ENCODE measurements at regions not wholly inside any gene's neighbourhood (a gene's known extent, or its start where the extent isn't known, plus 50 kb on each side); places are given as distances from the start of the nearest gene placed in this dataset.

DNA sequence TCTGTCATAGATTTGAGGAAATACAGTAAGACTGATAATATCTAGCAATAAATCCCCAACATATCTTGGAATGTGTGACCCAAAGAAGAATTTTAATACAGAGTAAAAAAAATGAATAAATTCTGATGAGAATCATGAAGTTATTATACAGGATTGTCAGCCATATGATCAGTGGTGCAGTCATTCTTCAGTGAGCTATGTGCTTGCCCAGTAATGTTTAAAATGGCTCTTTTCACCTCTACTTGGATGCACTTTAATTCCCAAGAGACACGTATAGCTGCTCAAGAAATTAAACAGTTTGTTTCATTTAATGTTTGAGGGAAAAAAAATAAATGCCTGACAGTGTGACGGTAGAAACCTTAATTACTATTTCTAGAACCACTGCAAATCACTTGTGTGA is 215.3 kb upstream of the FAM174A start:
- Mint-ChIP-seq H3K27me3 (ENCODE audit: low read depth) (no peaks in the 10 kb centered on the region; the same call in 1 of the 2 replicates), H3K36me3 (ENCODE audit: insufficient read depth in 1 of 3, low read depth in 3 of 3) (no peaks in the 10 kb centered on the region), H3K4me1 (no peaks in the 10 kb centered on the region), H3K4me3 (no peak overlapping the region), H3K9me3 (peaks cover 0 to 8% of the 10 kb centered on the region in 2 experiments; a peak in 4 of 5 replicates), H3K27ac (no peak overlapping the region)
- Histone ChIP-seq H2BK20ac (ENCODE audit: low read depth, low read length, poor library complexity, severe bottlenecking) (no peak overlapping the region), H3K27me3 (ENCODE audit: insufficient read depth, low read length) (no peaks in the 10 kb centered on the region), H4K5ac (ENCODE audit: insufficient read length, low read depth, low read length) (no peak overlapping the region), H3K23me2 (ENCODE audit: insufficient read length, low read depth, low read length, poor library complexity, severe bottlenecking) (no peaks in the 10 kb centered on the region), H2BK120ac (ENCODE audit: low read depth, low read length, poor library complexity, severe bottlenecking) (no peak overlapping the region), H4K20me1 (ENCODE audit: control insufficient read depth, insufficient read depth, insufficient read length) (no peaks in the 10 kb centered on the region), H2AK5ac (ENCODE audit: insufficient read length, low read length) (no peak overlapping the region), H2BK12ac (ENCODE audit: insufficient read length, low read depth, low read length) (no peak overlapping the region), H3K18ac (ENCODE audit: insufficient read length, low read depth, low read length) (no peak overlapping the region), H3K79me1 (ENCODE audit: insufficient read depth, low read depth, low read length, poor library complexity, severe bottlenecking) (no peaks in the 10 kb centered on the region), H3K9me3 (ENCODE audit: control insufficient read depth, low read depth, low read length) (no peaks in the 10 kb centered on the region), H2AFZ (ENCODE audit: low read length) (no peak overlapping the region), H3T11ph (ENCODE audit: low read length) (no peak overlapping the region), H3K56ac (ENCODE audit: insufficient read length, low read depth, low read length) (no peak overlapping the region), H3K4ac (ENCODE audit: low read depth, low read length) (no peak overlapping the region), H2BK5ac (ENCODE audit: insufficient read length, low read length) (no peak overlapping the region), H3K4me1 (ENCODE audit: insufficient read depth, low read length) (no peaks in the 10 kb centered on the region), H3K79me2 (ENCODE audit: insufficient read depth, low read length) (no peaks in the 10 kb centered on the region), H3K9ac (ENCODE audit: extremely low read depth, insufficient read length, low read length) (no peak overlapping the region), H3K27ac (ENCODE audit: insufficient read length, low read depth, low read length) (no peak overlapping the region), H3K4me2 (ENCODE audit: insufficient read depth, insufficient read length, low read length) (no peak overlapping the region), H4K91ac (ENCODE audit: insufficient read length, low read depth, low read length) (no peak overlapping the region), H4K8ac (replicated peaks; ENCODE audit: insufficient read length, low read depth, low read length) (no peak overlapping the region), H3K14ac (ENCODE audit: insufficient read depth, low read length) (no peak overlapping the region), H3K23ac (ENCODE audit: insufficient read length, low read depth, low read length) (no peak overlapping the region), H2BK15ac (ENCODE audit: low read depth, low read length) (no peak overlapping the region)
- TF ChIP-seq, protein P1, sequence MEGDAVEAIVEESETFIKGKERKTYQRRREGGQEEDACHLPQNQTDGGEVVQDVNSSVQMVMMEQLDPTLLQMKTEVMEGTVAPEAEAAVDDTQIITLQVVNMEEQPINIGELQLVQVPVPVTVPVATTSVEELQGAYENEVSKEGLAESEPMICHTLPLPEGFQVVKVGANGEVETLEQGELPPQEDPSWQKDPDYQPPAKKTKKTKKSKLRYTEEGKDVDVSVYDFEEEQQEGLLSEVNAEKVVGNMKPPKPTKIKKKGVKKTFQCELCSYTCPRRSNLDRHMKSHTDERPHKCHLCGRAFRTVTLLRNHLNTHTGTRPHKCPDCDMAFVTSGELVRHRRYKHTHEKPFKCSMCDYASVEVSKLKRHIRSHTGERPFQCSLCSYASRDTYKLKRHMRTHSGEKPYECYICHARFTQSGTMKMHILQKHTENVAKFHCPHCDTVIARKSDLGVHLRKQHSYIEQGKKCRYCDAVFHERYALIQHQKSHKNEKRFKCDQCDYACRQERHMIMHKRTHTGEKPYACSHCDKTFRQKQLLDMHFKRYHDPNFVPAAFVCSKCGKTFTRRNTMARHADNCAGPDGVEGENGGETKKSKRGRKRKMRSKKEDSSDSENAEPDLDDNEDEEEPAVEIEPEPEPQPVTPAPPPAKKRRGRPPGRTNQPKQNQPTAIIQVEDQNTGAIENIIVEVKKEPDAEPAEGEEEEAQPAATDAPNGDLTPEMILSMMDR (conservative IDR thresholded peaks at IDR 0.05) = no peak
- DNase-seq = no peak
- WGBS (ENCODE audit: extremely low coverage, insufficient read length, low lambda C conversion rate) = no CpG with 5 or more reads among the region's 2 CpGs
